HG02973 (cell line): ENCODE measurements at regions not wholly inside any gene's neighbourhood (a gene's known extent, or its start where the extent isn't known, plus 50 kb on each side); places are given as distances from the start of the nearest gene placed in this dataset.

Experiments used
- ATAC-seq: cut with Tn5 transposase; IDR thresholded peaks from one replicate; pipeline ENCODE4 v1.9.1; 2021; ENCODE audit warnings: moderate library complexity; ENCODE audit not compliant: unreplicated experiment

GRCh38 chr3:74066456-74066855, 441.7 kb upstream of the PDZRN3 start:
- no peak for ATAC-seq

- no peak for ATAC-seq
These were observed 435.3 kb upstream of the PDZRN3 start for GRCh38 chr3:74059923-74060600.

DNA sequence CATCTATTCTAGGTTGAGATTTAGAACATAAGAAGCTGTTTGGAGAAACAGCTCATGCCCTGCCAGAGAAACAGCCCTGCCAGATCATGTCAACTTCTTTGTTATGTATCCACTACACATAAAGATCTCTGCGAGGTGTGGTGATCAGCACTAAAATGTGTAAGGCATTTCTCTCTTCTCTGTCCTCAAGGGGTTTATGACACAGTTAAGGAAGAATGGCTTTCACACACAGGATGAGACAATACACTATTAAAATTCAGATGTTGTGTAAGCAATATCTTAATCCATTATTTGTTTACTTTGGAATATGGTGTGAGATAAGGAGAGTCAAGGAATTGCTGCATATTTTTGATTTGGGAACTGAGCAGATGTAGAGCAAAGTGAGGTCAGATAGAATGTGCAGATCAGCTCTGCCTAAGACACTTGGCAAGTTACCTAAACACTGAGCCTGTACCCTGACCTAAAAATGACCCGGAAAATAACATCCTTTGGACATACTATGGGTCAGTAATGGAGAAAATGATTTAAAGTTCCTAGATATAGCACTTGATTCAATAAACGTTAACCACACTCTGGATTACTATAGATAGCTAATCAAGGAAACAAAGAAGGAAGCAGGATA, 434.7 kb upstream of the PDZRN3 start:
- no peak for ATAC-seq

DNA sequence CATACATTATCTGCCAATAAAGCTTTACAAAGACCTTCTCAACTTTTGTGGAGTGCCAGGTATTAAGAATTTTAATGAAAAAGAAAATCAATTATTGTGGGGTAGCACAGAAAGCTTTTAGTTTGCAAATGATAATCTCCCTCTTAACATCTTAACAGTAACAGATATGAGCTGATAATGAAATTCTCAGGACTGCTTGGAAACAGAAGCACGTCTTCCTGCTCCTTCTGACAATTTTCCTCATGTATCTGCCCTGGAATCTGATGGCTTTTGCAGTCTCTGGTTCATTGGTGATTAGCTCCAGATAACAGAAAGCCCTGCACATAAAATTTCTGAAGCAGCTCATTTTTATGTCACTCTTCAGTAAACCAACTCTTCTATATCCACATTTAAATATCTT, 432.4 kb upstream of the PDZRN3 start:
- no peak for ATAC-seq

GRCh38 chr3:74055061-74055460, 430.3 kb upstream of the PDZRN3 start:
- no peak for ATAC-seq

DNA sequence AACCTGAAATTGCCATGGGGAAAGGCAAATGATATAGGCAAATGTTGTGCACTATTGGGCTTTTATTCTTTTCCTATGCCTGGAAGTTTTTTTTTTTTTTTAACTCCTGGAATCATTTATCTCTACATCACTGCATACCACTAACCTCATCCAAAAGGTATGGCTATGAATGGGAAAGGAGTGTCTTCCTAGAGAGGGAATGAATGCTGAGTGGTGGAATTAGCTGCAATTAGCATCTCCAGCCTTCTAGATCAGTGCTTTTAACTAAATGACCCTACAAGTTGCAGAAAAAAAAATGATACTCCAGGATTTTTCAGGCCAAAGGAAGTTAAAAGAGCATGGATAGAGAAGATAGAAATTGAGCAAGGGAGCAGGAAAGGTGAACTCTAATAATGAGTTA, 429.8 kb upstream of the PDZRN3 start:
- ATAC-seq = no peak

GRCh38 chr3:74053970-74054516, 429.3 kb upstream of the PDZRN3 start:
- ATAC-seq = no peak

- ATAC-seq = no peak
These were observed 424.7 kb upstream of the PDZRN3 start for GRCh38 chr3:74049444-74049843.

DNA sequence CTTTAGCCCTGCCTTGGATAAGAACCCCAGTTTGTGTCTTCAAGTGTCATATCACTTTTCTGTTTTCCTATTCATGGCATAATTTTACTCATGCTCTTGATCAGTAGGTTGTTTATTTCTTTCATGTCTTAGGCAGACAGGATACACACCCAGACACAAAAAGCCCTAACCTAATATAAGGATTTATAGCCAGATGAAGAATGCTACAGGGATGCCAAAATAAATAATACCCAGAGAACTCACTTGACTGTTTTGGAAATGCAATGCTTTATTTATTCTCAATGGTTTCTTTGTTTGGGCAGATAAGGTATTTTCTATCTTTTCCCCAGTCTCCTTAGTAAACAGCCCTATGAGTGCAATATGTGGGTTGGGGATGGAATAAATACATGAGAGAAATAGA, 424.0 kb upstream of the PDZRN3 start:
- no peak for ATAC-seq

GRCh38 chr3:74045000-74045399, 420.3 kb upstream of the PDZRN3 start:
- no peak for ATAC-seq

DNA sequence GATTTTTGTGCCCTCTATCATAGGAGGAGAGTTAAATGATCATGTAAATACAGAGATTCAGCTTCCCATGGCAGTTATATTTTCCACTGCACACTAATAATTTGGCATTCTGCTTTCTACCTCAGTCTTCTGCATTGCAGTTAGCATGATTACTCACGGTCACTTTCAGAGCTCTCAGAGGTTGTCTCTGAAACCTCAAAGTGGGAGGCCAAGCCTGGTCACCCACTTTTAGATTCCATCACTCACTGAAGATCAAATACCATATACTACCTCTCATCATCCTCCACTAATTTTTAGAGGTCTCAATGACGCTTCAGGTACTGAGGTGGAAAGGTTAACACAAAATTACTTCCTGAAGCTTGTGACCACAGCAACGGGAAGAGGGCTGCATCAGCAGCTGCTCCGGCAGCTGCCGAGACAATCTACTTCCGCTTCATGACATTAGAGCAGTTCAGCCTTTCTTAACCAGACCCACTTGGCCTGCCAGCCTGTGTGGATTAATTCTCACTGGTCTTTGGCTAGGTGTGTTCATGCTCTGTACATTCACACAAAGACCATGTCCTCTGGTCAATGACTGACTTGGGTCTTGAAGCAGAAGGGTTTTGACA, 416.4 kb upstream of the PDZRN3 start:
- no peak for ATAC-seq

DNA sequence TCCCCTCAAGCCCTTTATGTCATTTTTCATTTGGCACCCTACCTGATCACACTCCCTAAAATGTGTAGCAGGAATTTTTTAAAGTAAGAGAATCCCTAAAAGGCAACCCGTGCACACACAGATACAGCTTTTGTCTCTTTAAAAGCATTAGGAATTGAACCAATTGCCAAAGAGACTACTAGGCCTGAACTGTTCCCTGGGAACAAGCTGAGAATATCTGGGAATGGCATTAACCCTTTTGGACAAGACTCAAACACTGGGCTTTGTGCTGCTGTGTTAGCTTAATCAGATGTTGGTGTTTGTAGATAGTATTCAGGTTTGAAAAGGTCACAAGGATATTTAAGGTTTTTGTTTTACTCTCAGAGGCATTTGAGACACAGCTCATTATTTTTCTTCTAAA, 414.4 kb upstream of the PDZRN3 start:
- no peak for ATAC-seq

DNA sequence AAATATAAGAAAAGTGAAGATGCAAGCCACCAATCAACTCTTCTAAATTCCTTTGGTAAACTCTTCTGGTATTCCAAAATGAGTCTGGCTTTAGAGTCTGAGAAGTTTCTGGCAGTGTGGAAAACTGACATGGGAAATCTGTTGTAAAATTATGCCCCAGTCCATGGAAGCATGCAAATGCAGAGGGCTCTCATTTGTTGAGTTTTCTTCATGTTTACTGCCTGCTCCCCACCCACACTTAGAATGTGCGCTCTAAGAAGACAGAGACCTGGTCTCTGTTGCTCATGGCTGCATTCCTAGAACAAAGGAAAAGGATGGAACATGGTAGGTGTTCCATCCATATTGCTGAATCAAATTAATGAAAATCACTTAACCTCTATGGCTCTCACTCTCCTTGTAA, 411.8 kb upstream of the PDZRN3 start:
- no peak for ATAC-seq

GRCh38 chr3:74036102-74036501, 411.4 kb upstream of the PDZRN3 start:
- ATAC-seq = no peak

- ATAC-seq = no peak
These were observed 409.1 kb upstream of the PDZRN3 start for GRCh38 chr3:74033806-74034205.

DNA sequence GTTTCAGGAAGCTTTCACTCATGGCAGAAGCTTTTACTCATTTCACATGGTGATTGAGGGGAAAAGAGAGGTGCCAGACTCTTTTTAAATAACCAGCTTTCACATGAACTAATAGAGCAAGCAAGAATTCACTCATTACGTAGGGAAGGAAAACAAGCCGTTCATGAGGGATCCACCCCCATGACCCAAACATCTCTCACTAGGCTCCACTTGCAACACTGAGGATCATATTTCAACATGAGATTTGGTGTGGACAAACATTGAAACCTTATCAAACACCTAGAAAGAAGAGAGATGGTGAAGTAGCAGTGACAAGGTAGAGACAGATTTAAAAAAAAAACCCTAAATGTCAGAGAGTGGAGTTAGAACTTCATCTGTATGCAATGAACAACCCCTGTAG, 408.6 kb upstream of the PDZRN3 start:
- ATAC-seq = no peak

GRCh38 chr3:74027121-74027520, 402.4 kb upstream of the PDZRN3 start:
- ATAC-seq = no peak

DNA sequence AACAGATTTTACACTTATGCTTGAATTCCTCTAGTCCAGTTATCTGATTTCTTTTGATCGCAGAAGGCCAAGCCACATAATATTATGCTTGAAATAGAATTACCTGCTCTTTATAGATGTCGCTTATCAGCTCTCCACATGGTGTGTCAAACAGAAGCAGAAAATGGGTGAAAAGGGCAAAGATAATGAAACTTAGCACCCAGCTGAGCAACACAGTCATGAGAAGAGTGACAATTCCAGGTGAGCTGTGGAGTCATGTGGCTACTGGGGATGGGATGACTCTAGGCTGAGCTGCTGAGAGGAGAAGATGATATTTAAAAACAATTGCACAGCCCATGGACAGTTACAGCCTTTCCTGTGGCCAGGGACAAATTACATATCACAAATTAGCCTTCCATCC, 398.7 kb upstream of the PDZRN3 start:
- ATAC-seq = no peak

DNA sequence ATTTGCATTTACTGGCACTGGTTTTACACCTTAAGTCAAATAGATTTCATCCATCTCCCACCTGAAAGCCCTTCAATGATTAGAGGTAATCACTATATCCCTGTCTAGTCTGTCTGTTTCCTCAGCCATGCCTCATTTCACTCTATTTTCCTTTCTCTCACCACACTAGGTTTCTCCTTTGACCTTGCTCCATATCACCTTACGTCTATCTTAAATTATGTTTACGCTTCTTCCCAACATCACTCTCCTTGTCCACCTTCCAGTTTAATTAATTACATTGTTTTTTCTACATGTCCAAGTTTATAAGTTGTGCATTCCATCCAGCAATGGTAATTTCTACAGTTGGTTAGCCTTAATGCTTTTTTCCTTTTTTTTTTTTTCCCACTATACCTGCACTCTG, 396.7 kb upstream of the PDZRN3 start:
- ATAC-seq = no peak

- no peak for ATAC-seq
These were observed 385.5 kb upstream of the PDZRN3 start for GRCh38 chr3:74009961-74010844.

GRCh38 chr3:74004386-74004785, 379.6 kb upstream of the PDZRN3 start:
- no peak for ATAC-seq
